ENCODE measurements at regions not wholly inside any gene's neighbourhood (a gene's known extent, or its start where the extent isn't known, plus 50 kb on each side); places are given as distances from the start of the nearest gene placed in this dataset.

DNA sequence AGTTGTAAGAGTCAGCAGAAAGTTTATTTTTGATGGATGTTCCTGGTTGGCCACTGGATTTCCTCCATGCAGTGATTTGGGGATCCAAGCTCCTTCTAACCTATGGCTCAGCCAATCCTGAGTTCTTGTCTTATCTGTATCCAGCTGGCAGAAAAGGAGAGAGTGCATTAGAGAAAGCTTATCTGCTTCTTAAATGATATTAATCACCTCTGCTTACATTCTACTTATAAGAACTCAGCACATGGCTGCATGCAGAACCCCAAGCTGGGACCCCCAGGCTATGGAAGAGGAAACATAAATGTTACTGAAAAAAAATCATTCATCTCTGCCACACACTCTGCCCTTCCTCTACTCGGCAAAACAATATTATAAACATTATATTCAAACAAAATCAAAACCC, 739.8 kb upstream of the AUTS2 start:
- no peak for TF ChIP-seq POLR2AphosphoS5 (IDR thresholded peaks at IDR 0.05)
- TF ChIP-seq, protein P1, sequence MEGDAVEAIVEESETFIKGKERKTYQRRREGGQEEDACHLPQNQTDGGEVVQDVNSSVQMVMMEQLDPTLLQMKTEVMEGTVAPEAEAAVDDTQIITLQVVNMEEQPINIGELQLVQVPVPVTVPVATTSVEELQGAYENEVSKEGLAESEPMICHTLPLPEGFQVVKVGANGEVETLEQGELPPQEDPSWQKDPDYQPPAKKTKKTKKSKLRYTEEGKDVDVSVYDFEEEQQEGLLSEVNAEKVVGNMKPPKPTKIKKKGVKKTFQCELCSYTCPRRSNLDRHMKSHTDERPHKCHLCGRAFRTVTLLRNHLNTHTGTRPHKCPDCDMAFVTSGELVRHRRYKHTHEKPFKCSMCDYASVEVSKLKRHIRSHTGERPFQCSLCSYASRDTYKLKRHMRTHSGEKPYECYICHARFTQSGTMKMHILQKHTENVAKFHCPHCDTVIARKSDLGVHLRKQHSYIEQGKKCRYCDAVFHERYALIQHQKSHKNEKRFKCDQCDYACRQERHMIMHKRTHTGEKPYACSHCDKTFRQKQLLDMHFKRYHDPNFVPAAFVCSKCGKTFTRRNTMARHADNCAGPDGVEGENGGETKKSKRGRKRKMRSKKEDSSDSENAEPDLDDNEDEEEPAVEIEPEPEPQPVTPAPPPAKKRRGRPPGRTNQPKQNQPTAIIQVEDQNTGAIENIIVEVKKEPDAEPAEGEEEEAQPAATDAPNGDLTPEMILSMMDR (IDR thresholded peaks at IDR 0.05) = no peak
- no peak for TF ChIP-seq POLR2A (IDR thresholded peaks at IDR 0.05)
